IMR-90 (cell line): ENCODE measurements at regions not wholly inside any gene's neighbourhood (a gene's known extent, or its start where the extent isn't known, plus 50 kb on each side); places are given as distances from the start of the nearest gene placed in this dataset.

ENCODE experiments used
- ATAC-seq: fragments of 200-7000 bp; cut with Tn5 transposase; 2 replicates; pipeline ENCODE4 v1.9.1; 2020; ENCODE audit warnings: low read depth, mild to moderate bottlenecking, moderate library complexity
- BruUV-seq: library from RNA; stranded (reverse); fragments of 400-500 nt; replicated peaks from 2 replicates; lab custom pipeline; 2021; lab: Mats Ljungman, UMichigan
- CTCF ChIA-PET: fragments of 300-600 bp; formaldehyde crosslinking; extraction: SDS; loops from one replicate; lab custom pipeline; 2021; ENCODE audit warnings: antibody characterized with exemption; lab: Yijun Ruan, JAX
- POLR2A ChIA-PET: fragments of 300-600 bp; sonication (Branson Sonifier 250); formaldehyde crosslinking; loops from one replicate; lab custom pipeline; 2022; ENCODE audit warnings: antibody characterized with exemption; ENCODE audit not compliant: unreplicated experiment; lab: Charles Lee
- DNase-seq: peaks from one replicate; pipeline ENCODE4 v3.0.0; 2013
- H2AFZ ChIP-seq: replicated peaks from 2 replicates; pipeline ENCODE3; 2013; ENCODE audit warnings: low read length, mild to moderate bottlenecking; ENCODE audit not compliant: poor library complexity
- H2AK5ac ChIP-seq: 2 replicates; pipeline ENCODE4 v1.6.1; 2013; ENCODE audit warnings: low read depth, low read length, inconsistent platforms
- H2AK9ac ChIP-seq: replicated peaks from 2 replicates; pipeline ENCODE3; 2013; ENCODE audit warnings: mild to moderate bottlenecking, low read depth, low read length, moderate library complexity; ENCODE audit not compliant: poor library complexity
- H2BK120ac ChIP-seq: 2 replicates; pipeline ENCODE4 v1.6.1; 2013; ENCODE audit warnings: low read depth, low read length, inconsistent platforms
- H2BK15ac ChIP-seq: 3 replicates; pipeline ENCODE4 v1.6.1; 2013; ENCODE audit warnings: low read depth, low read length, inconsistent platforms
- H2BK20ac ChIP-seq: 2 replicates; pipeline ENCODE4 v1.6.1; 2013; ENCODE audit warnings: low read depth, mild to moderate bottlenecking, inconsistent platforms, low read length, moderate library complexity
- H2BK5ac ChIP-seq: 2 replicates; pipeline ENCODE4 v1.6.1; 2013; ENCODE audit warnings: mild to moderate bottlenecking, low read depth, low read length, inconsistent platforms; ENCODE audit not compliant: poor library complexity, severe bottlenecking
- H3K14ac ChIP-seq: replicated peaks from 2 replicates; pipeline ENCODE4 v1.6.1; 2013; ENCODE audit warnings: low read depth, low read length, inconsistent platforms
- H3K18ac ChIP-seq: 2 replicates; pipeline ENCODE4 v1.6.1; 2013; ENCODE audit warnings: low read depth, low read length, control low read depth
- H3K23ac ChIP-seq: 2 replicates; pipeline ENCODE4 v1.6.1; 2013; ENCODE audit warnings: low read depth, low read length, inconsistent platforms
- H3K27ac ChIP-seq: 2 replicates; pipeline ENCODE4 v1.5.1; 2013; ENCODE audit warnings: mild to moderate bottlenecking, control low read depth, low read length; ENCODE audit not compliant: insufficient read depth
- H3K27me3 ChIP-seq: 2 replicates; pipeline ENCODE4 v1.6.1; 2013; ENCODE audit warnings: low read length; ENCODE audit not compliant: control insufficient read depth, insufficient read depth
- H3K36me3 ChIP-seq: 2 replicates; pipeline ENCODE4 v1.6.1; 2013; ENCODE audit warnings: low read length, mixed read lengths; ENCODE audit not compliant: control insufficient read depth, insufficient read depth
- H3K4ac ChIP-seq: 2 replicates; pipeline ENCODE4 v1.6.1; 2013; ENCODE audit warnings: low read depth, low read length, inconsistent platforms
- H3K4me1 ChIP-seq: 2 replicates; pipeline ENCODE4 v1.6.1; 2013; ENCODE audit warnings: low read length, mixed read lengths; ENCODE audit not compliant: control insufficient read depth, insufficient read depth
- H3K4me2 ChIP-seq: 2 replicates; pipeline ENCODE4 v1.6.1; 2013; ENCODE audit warnings: low read depth, mild to moderate bottlenecking, control low read depth, low read length, moderate library complexity
- H3K4me3 ChIP-seq: 2 replicates; pipeline ENCODE4 v1.5.1; 2013; ENCODE audit warnings: low read depth, mild to moderate bottlenecking, control low read depth, low read length, moderate library complexity; ENCODE audit not compliant: insufficient read depth
- H3K56ac ChIP-seq: 2 replicates; pipeline ENCODE4 v1.6.1; 2013; ENCODE audit warnings: low read length, inconsistent platforms; ENCODE audit not compliant: insufficient read depth; ENCODE audit errors: extremely low read depth
- H3K79me1 ChIP-seq, 2 experiments: 2 replicates each; pipeline ENCODE4 v1.6.1; 2013; ENCODE audit warnings: low read length in 2 of 2, inconsistent platforms in 1 of 2, low read depth in 1 of 2
- H3K9ac ChIP-seq: 2 replicates; pipeline ENCODE4 v1.6.1; 2013; ENCODE audit warnings: low read depth, low read length, control low read depth
- H3K9me1 ChIP-seq: 2 replicates; pipeline ENCODE4 v1.6.1; 2013; ENCODE audit warnings: low read length, inconsistent platforms; ENCODE audit not compliant: insufficient read depth
- H3K9me3 ChIP-seq: 2 replicates; pipeline ENCODE4 v1.6.1; 2013; ENCODE audit warnings: low read length; ENCODE audit not compliant: control insufficient read depth, insufficient read depth
- H4K20me1 ChIP-seq: 2 replicates; pipeline ENCODE4 v1.6.1; 2013; ENCODE audit warnings: low read length, inconsistent platforms; ENCODE audit not compliant: insufficient read depth
- H4K5ac ChIP-seq: 2 replicates; pipeline ENCODE4 v1.6.1; 2013; ENCODE audit warnings: mild to moderate bottlenecking, low read depth, low read length, control low read depth
- H4K8ac ChIP-seq, 2 experiments: 2 replicates each; pipeline ENCODE4 v1.6.1; 2013; ENCODE audit warnings: low read depth in 2 of 2, low read length in 2 of 2, control low read depth in 1 of 2, inconsistent platforms in 1 of 2
- H4K91ac ChIP-seq: 2 replicates; pipeline ENCODE4 v1.6.1; 2013; ENCODE audit warnings: low read depth, low read length, inconsistent platforms; ENCODE audit not compliant: insufficient read depth
- MAZ ChIP-seq: IDR thresholded peaks from 2 replicates; pipeline ENCODE4 v1.6.1; 2012; ENCODE audit warnings: low read depth, mild to moderate bottlenecking, low read length, improper control_type of control experiment, moderate library complexity, borderline replicate concordance
- RCOR1 ChIP-seq: IDR thresholded peaks from 2 replicates; pipeline ENCODE4 v1.6.1; 2012; ENCODE audit warnings: mild to moderate bottlenecking, low read length, improper control_type of control experiment; ENCODE audit not compliant: insufficient replicate concordance
- RFX5 ChIP-seq: IDR thresholded peaks from 2 replicates; pipeline ENCODE4 v1.8.0; 2012; ENCODE audit warnings: low read depth, mild to moderate bottlenecking, low read length, moderate library complexity
- WGBS, 2 experiments: methylation state at CpG; one replicate each; pipeline versions ENCODE4 v1.1.5 to v1.1.7; 2013; ENCODE audit warnings: missing lambda C conversion rate in 2 of 2; ENCODE audit not compliant: insufficient read length in 1 of 2; ENCODE audit errors: extremely low coverage in 2 of 2; 5-methylcytosine and 5-hydroxymethylcytosine counted together
- dilution Hi-C: fragments of 300-500 bp; cut with HindIII; formaldehyde crosslinking; loops from one replicate; pipeline ENCODE4 v1.14.3; 2018; ENCODE audit warnings: low sequenced_read_pairs; ENCODE audit not compliant: unreplicated experiment
- in situ Hi-C: fragments of 300-500 bp; cut with MboI; formaldehyde crosslinking; loops from 3 replicates; pipeline ENCODE4 v1.14.3; 2019; ENCODE audit warnings: low sequenced_read_pairs, inconsistent platforms, mixed read lengths
- intact Hi-C: fragments of 100-400 bp; cut with micrococcal nuclease; formaldehyde crosslinking; loops from 2 replicates; pipeline ENCODE4 v1.10.0; 2022
- TF ChIP-seq, protein P1 (sequence below): fragments of 150-350 bp; IDR thresholded peaks from 2 replicates; pipeline ENCODE4 v1.6.1; 2016; ENCODE audit warnings: low read depth, mild to moderate bottlenecking, low read length, moderate library complexity, borderline replicate concordance
- TF ChIP-seq, protein P2 (sequence below): conservative IDR thresholded peaks from 2 replicates; pipeline ENCODE4 v1.5.1; 2012; ENCODE audit warnings: mild to moderate bottlenecking, low read depth, low read length, improper control_type of control experiment

DNA sequence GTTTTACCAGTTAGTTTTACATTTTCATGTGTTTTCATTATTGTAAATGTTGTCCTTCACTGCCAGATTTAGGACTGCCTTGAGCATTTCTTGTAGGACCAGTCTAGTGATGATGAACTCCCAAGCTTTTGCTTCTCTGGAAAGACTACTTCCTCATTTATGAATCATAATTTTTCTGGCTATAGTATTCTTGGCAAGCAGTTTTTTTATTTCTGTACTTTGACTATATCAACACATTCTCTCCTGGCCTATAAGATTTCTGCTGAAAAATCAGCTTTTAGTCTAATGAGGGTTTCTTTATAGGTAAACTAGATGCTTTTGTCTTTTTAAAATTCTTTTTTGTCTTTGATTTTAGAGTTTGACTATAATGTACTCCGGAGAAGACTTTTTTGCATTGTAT lies 256.8 kb upstream of the GRAMD2B start:
- Histone ChIP-seq H2BK120ac (no peak overlapping the region), H2AK9ac (no peak overlapping the region), H3K56ac (no peak overlapping the region), H2BK15ac (no peak overlapping the region), H2AK5ac (no peak overlapping the region), H3K4me3 (no peak overlapping the region), H3K27ac (no peak overlapping the region), H4K8ac (no peak overlapping the region), H2BK20ac (no peak overlapping the region), H4K20me1 (no peaks in the 10 kb centered on the region), H3K9ac (no peak overlapping the region), H3K18ac (no peak overlapping the region), H3K9me3 (no peaks in the 10 kb centered on the region; the same call in none of the 2 replicates), H3K14ac (no peak overlapping the region), H3K4me2 (no peak overlapping the region), H3K4ac (no peak overlapping the region), H3K9me1 (no peaks in the 10 kb centered on the region), H3K79me1 (no peaks in the 10 kb centered on the region), H2BK5ac (no peak overlapping the region), H4K91ac (no peak overlapping the region), H3K23ac (no peak overlapping the region), H2AFZ (no peak overlapping the region), H3K36me3 (no peaks in the 10 kb centered on the region), H3K27me3 (no peaks in the 10 kb centered on the region), H4K5ac (no peak overlapping the region), H3K4me1 (no peaks in the 10 kb centered on the region)
- DNase-seq (no peak), ATAC-seq (no peak)
- no TSS peak for BruUV-seq
- CTCF ChIA-PET, result no interaction called here
- POLR2A ChIA-PET, result no interaction called here
- WGBS, 2 experiments, result no CpG with 5 or more reads among the region's 1 CpG
- no peak for TF ChIP-seq RCOR1
- TF ChIP-seq, protein P1, sequence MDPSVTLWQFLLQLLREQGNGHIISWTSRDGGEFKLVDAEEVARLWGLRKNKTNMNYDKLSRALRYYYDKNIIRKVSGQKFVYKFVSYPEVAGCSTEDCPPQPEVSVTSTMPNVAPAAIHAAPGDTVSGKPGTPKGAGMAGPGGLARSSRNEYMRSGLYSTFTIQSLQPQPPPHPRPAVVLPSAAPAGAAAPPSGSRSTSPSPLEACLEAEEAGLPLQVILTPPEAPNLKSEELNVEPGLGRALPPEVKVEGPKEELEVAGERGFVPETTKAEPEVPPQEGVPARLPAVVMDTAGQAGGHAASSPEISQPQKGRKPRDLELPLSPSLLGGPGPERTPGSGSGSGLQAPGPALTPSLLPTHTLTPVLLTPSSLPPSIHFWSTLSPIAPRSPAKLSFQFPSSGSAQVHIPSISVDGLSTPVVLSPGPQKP, result no peak
- TF ChIP-seq, protein P2, sequence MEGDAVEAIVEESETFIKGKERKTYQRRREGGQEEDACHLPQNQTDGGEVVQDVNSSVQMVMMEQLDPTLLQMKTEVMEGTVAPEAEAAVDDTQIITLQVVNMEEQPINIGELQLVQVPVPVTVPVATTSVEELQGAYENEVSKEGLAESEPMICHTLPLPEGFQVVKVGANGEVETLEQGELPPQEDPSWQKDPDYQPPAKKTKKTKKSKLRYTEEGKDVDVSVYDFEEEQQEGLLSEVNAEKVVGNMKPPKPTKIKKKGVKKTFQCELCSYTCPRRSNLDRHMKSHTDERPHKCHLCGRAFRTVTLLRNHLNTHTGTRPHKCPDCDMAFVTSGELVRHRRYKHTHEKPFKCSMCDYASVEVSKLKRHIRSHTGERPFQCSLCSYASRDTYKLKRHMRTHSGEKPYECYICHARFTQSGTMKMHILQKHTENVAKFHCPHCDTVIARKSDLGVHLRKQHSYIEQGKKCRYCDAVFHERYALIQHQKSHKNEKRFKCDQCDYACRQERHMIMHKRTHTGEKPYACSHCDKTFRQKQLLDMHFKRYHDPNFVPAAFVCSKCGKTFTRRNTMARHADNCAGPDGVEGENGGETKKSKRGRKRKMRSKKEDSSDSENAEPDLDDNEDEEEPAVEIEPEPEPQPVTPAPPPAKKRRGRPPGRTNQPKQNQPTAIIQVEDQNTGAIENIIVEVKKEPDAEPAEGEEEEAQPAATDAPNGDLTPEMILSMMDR, result no peak
- no peak for TF ChIP-seq MAZ
- no peak for TF ChIP-seq RFX5
- in situ Hi-C loops (no loop called here), intact Hi-C loops (no loop called here), dilution Hi-C loops (no loop called here)
